Keratinocyte (primary cell): ENCODE measurements at regions not wholly inside any gene's neighbourhood (a gene's known extent, or its start where the extent isn't known, plus 50 kb on each side); places are given as distances from the start of the nearest gene placed in this dataset.
A peak's percentile ranks its signal among the peaks of the same experiment; 100 is the strongest.

Experiments
- DNase-seq: peaks from one replicate; pipeline ENCODE4 v3.0.0-alpha.2; 2011; ENCODE audit warnings: low read depth, missing footprints, low spot score
- FAIRE-seq: peaks from 2 replicates; lab custom pipeline; 2011; peaks lifted over from hg19 to GRCh38; lab: Jason Lieb, UNC
- H2AFZ ChIP-seq: 2 replicates; pipeline ENCODE4 v1.6.0; 2012; ENCODE audit warnings: low read length, control low read depth, inconsistent platforms; ENCODE audit not compliant: control insufficient read depth
- H3K27ac ChIP-seq: 2 replicates; pipeline ENCODE4 v1.5.1; 2011; ENCODE audit warnings: low read length; ENCODE audit not compliant: control insufficient read depth, insufficient read depth
- H3K27me3 ChIP-seq: 3 replicates; pipeline ENCODE4 v1.6.0; 2011; ENCODE audit warnings: low read length; ENCODE audit not compliant: control insufficient read depth, insufficient read depth; ENCODE audit errors: extremely low read depth
- H3K36me3 ChIP-seq, 2 experiments: 2 replicates in 1 of 2; 3 replicates in 1 of 2; pipeline ENCODE4 v1.5.1; 2011; ENCODE audit warnings: low read length in 2 of 2, mild to moderate bottlenecking in 1 of 2; ENCODE audit not compliant: control insufficient read depth in 2 of 2, insufficient read depth in 2 of 2; ENCODE audit errors: extremely low read depth in 1 of 2
- H3K4me1 ChIP-seq: 3 replicates; pipeline ENCODE4 v1.5.1; 2011; ENCODE audit warnings: low read length; ENCODE audit not compliant: control insufficient read depth, insufficient read depth; ENCODE audit errors: extremely low read depth
- H3K4me2 ChIP-seq: 3 replicates; pipeline ENCODE4 v1.6.0; 2011; ENCODE audit warnings: low read depth, low read length; ENCODE audit not compliant: control insufficient read depth, insufficient read depth; ENCODE audit errors: extremely low read depth
- H3K4me3 ChIP-seq, 3 experiments: fragments of 200-600 bp in 1 of 3; sonication (generic) in 1 of 3; 2 replicates in 2 of 3; 3 replicates in 1 of 3; pipeline ENCODE4 v1.5.1; 2011 to 2016; ENCODE audit warnings: low read length in 3 of 3, mild to moderate bottlenecking in 3 of 3, control low read depth in 2 of 3, inconsistent platforms in 1 of 3, low read depth in 1 of 3, mixed read lengths in 1 of 3, mixed run types in 1 of 3, moderate library complexity in 1 of 3; ENCODE audit not compliant: control insufficient read depth in 2 of 3, insufficient read depth in 2 of 3; ENCODE audit errors: extremely low read depth in 1 of 3
- H3K79me2 ChIP-seq: 2 replicates; pipeline ENCODE4 v1.6.0; 2012; ENCODE audit warnings: low read length; ENCODE audit not compliant: control insufficient read depth, insufficient read depth
- H3K9ac ChIP-seq: 3 replicates; pipeline ENCODE4 v1.6.0; 2011; ENCODE audit warnings: low read length; ENCODE audit not compliant: control insufficient read depth, insufficient read depth; ENCODE audit errors: extremely low read depth
- H3K9me1 ChIP-seq: 3 replicates; pipeline ENCODE4 v1.6.0; 2011; ENCODE audit warnings: low read length; ENCODE audit not compliant: control insufficient read depth, insufficient read depth; ENCODE audit errors: extremely low read depth
- H3K9me3 ChIP-seq: 2 replicates; pipeline ENCODE4 v1.5.1; 2012; ENCODE audit warnings: low read depth, low read length; ENCODE audit not compliant: control insufficient read depth
- H4K20me1 ChIP-seq: 3 replicates; pipeline ENCODE4 v1.6.0; 2011; ENCODE audit warnings: low read length; ENCODE audit not compliant: control insufficient read depth, insufficient read depth; ENCODE audit errors: extremely low read depth
- CTCF ChIP-seq, 3 experiments: IDR thresholded peaks in 1 of 3; conservative IDR thresholded peaks in 1 of 3; optimal IDR thresholded peaks in 1 of 3; 2 replicates in 2 of 3; 3 replicates in 1 of 3; pipeline versions ENCODE3 to v1.5.1; 2011; ENCODE audit warnings: low read length in 3 of 3, mild to moderate bottlenecking in 3 of 3, moderate library complexity in 2 of 3, control low read depth in 1 of 3, inconsistent platforms in 1 of 3; ENCODE audit not compliant: insufficient read depth in 2 of 3; ENCODE audit errors: extremely low read depth in 1 of 3
- EZH2 ChIP-seq: IDR thresholded peaks from one replicate; pipeline ENCODE4 v1.6.1; 2012; ENCODE audit warnings: inconsistent platforms, mild to moderate bottlenecking, low read length, moderate library complexity
- dilution Hi-C: fragments of 300-500 bp; cut with MboI; formaldehyde crosslinking; loops from one replicate; pipeline ENCODE4 v1.7.0; 2020; ENCODE audit warnings: low sequenced_read_pairs; ENCODE audit not compliant: extremely low pct_ligation_motif_present

- no peaks in the 10 kb centered on the region for H3K9me1 ChIP-seq
- no peaks in the 10 kb centered on the region for H3K36me3 ChIP-seq
- H3K79me2 ChIP-seq: no peaks in the 10 kb centered on the region
- no peak overlapping the region for H2AFZ ChIP-seq
- no peaks in the 10 kb centered on the region for H4K20me1 ChIP-seq
- no peak overlapping the region for H3K4me3 ChIP-seq
- DNase-seq (no peak), FAIRE-seq (no peak)
- no peak for TF ChIP-seq EZH2
- TF ChIP-seq CTCF (optimal IDR thresholded peaks at IDR 0.05 in 1 of 3, IDR thresholded peaks at IDR 0.05 in 1 of 3, conservative IDR thresholded peaks at IDR 0.05 in 1 of 3; ENCODE audit: extremely low read depth in 1 of 3, insufficient read depth in 2 of 3, low read length in 3 of 3): no peak
- H3K27me3 ChIP-seq: peaks cover 39% of the 10 kb centered on the region
- H3K4me2 ChIP-seq: no peak overlapping the region
- no peak overlapping the region for H3K9ac ChIP-seq
- H3K4me1 ChIP-seq: no peaks in the 10 kb centered on the region
- dilution Hi-C loops: no loop called here
- H3K9me3 ChIP-seq: no peaks in the 10 kb centered on the region
- no peak overlapping the region for H3K27ac ChIP-seq
Observed at GRCh38 chr17:36720131-36720530, 118.7 kb downstream of the MRM1 start.

DNA sequence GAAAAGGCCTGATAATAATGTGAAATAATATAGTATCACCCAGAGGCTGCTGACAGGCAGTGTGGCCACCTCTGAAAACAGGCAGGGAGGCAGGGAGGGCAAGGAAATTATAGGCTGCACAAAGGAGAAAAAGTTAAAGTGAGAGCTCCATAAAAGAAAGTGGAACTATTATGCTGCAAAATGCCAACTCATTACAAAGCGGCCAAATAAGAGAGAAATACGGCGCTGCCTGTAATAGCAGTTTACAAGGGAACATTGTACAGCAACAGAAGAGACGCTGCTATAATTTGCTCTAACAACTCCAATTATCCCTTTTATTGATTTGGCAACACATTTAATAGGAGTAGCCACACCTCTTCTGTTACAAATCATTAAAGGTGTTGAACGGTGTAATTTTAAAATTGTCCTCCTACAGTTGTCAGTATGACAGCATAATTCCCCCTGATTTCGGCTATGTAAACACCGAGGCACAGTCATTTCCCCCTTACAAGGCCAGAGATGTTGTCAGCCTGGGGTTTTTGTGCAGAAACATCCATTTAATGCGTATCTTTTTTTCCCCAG is 120.3 kb downstream of the MRM1 start:
- H3K4me1 ChIP-seq: no peaks in the 10 kb centered on the region
- peak overlapping the region; percentile 41 for H3K4me2 ChIP-seq
- H3K27ac ChIP-seq: no peak overlapping the region
- H3K4me3 ChIP-seq: peak overlapping the region in 1 of 3 experiments; percentile 13
- H4K20me1 ChIP-seq: no peaks in the 10 kb centered on the region
- no peaks in the 10 kb centered on the region for H3K9me1 ChIP-seq
- no peak overlapping the region for H2AFZ ChIP-seq
- dilution Hi-C loops: no loop called here
- DNase-seq (no peak), FAIRE-seq (no peak)
- TF ChIP-seq CTCF (optimal IDR thresholded peaks at IDR 0.05 in 1 of 3, IDR thresholded peaks at IDR 0.05 in 1 of 3, conservative IDR thresholded peaks at IDR 0.05 in 1 of 3; ENCODE audit: extremely low read depth in 1 of 3, insufficient read depth in 2 of 3, low read length in 3 of 3) (no peak), EZH2 (no peak)
- H3K9me3 ChIP-seq: no peaks in the 10 kb centered on the region
- H3K79me2 ChIP-seq: no peaks in the 10 kb centered on the region
- no peaks in the 10 kb centered on the region for H3K36me3 ChIP-seq
- peaks cover 49% of the 10 kb centered on the region for H3K27me3 ChIP-seq
- no peak overlapping the region for H3K9ac ChIP-seq
